Mucosa of rectum (tissue), 2 donors: ENCODE measurements at regions not wholly inside any gene's neighbourhood (a gene's known extent, or its start where the extent isn't known, plus 50 kb on each side); places are given as distances from the start of the nearest gene placed in this dataset.
A peak's percentile ranks its signal among the peaks of the same experiment; 100 is the strongest.
"Not testable (repeated sequence)": the region's sequence is repeated elsewhere in the genome, so short reads cannot be mapped to it uniquely, and the experiment has no call there.

Experiments
- H3K27ac ChIP-seq, 2 donors: one replicate each; pipeline ENCODE4 v1.7.0; 2013; ENCODE audit warnings: inconsistent platforms in 2 of 2, low read depth in 2 of 2, low read length in 2 of 2
- H3K27me3 ChIP-seq, 2 donors: one replicate each; pipeline ENCODE4 v1.7.0; 2013; ENCODE audit warnings: low read length in 2 of 2; ENCODE audit not compliant: control insufficient read depth in 2 of 2, insufficient read depth in 2 of 2
- H3K36me3 ChIP-seq, 2 donors: one replicate each; pipeline ENCODE4 v1.7.0; 2013; ENCODE audit warnings: low read length in 2 of 2; ENCODE audit not compliant: control insufficient read depth in 2 of 2, insufficient read depth in 2 of 2
- H3K4me1 ChIP-seq, 2 donors: one replicate each; pipeline ENCODE4 v1.7.0; 2013; ENCODE audit warnings: low read length in 2 of 2, mild to moderate bottlenecking in 1 of 2; ENCODE audit not compliant: control insufficient read depth in 2 of 2, insufficient read depth in 2 of 2
- H3K4me3 ChIP-seq, 2 donors: one replicate each; pipeline ENCODE4 v1.7.0; 2013; ENCODE audit warnings: low read length in 2 of 2
- H3K9ac ChIP-seq, 2 donors: one replicate each; pipeline ENCODE4 v1.7.0; 2013; ENCODE audit warnings: low read length in 2 of 2, low read depth in 1 of 2, mild to moderate bottlenecking in 1 of 2
- H3K9me3 ChIP-seq, 2 donors: one replicate each; pipeline ENCODE4 v1.7.0; 2013; ENCODE audit warnings: low read length in 2 of 2; ENCODE audit not compliant: control insufficient read depth in 2 of 2
- donor health status: healthy.
- donor health status: Normal muscosa, but diverticular disease.

DNA sequence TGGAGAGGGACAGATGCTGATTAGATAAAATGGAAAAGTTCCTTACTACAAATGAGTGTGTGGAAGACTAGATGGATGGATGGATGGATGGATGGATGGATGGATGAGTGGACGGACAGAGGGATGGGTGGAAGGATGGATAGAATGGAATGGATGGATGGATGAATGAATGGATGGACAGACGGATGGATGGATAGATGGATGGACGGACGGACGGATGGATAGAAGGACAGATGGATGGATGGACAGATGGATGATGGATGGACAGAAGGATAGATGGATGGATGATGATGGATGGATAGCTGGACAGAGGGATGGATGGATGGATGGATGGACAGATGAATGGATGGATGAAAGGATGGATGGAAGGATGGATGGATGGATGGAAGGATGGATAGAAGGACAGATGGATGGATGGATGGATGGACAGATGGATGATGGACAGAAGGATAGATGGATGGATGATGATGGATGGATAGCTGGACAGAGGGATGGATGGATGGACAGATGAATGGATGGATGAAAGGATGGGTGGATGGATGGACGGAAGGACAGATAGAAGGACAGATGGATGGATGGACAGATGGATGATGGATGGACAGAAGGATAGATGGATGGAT lies 118.6 kb upstream of the CIBAR2 start:
- H3K4me1 ChIP-seq, H3K4me3 ChIP-seq, H3K27ac ChIP-seq, H3K27me3 ChIP-seq, H3K36me3 ChIP-seq, H3K9ac ChIP-seq, H3K9me3 ChIP-seq: not testable (repeated sequence)

DNA sequence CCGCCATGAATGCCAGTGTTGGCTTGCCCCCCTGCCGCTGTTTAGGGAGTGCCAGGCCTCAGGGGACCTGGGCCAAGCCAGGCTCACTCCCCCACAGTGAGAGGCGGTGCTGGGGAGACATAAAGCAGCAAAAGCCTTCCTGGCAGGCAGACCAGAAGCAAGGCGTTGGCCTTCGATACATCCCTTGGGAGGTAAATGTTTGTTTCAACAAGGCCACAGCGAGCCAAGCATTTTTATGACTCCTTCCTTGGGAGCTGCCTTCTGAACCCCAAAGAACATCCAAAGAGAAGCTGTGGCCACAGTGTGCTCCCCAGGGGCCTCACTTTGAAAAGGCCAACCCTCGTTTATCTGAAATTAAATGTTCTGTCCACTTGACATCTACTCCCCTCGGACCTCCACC lies 119.7 kb upstream of the CIBAR2 start:
- Histone ChIP-seq H3K9me3 (no peaks in the 10 kb centered on the region), H3K27me3 (peaks cover 5 to 12% of the 10 kb centered on the region in 2 donors), H3K4me3 (no peak overlapping the region), H3K9ac (no peak overlapping the region), H3K27ac (no peak overlapping the region), H3K4me1 (peaks cover 4 to 6% of the 10 kb centered on the region in 2 donors), H3K36me3 (no peaks in the 10 kb centered on the region)

DNA sequence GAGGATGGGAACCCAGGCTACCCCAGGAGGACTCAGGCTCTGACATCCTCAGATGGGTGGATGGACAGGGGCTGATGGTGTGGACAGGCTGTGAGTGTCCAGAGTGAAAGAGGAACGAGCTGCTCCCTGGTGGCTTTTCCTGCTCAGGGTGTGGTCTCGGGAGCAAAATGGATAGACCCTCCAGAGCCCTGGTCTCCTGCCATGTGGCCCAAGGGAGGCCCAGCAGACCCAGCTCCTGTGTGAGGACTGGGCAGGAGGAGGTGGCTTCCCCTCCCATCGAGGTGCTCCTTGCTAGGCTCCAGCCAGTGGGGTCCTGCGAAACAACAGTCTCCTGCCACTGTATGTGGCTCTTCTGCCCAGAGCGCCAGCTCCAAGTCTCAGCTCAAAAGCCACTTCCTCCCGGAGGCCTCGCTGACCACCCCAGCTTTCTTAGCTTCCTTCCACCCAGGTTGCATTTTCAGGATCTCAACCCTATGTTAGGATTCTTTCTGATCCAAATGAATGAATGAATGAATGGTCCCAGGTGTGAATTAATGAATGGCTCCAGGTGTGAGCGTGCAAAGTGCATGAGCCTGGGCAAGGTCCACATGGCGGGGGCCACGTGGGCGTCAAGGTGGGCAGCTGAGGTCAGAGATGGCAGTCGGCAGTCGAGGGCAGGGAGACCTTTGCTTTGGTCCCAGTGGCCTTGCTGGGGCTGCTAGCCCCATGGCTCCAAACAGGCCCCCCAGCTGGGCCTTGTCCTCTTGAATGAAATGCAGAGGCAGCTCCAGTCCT lies 120.3 kb upstream of the CIBAR2 start:
- Histone ChIP-seq H3K9me3 (no peaks in the 10 kb centered on the region), H3K4me1 (peaks cover 4 to 6% of the 10 kb centered on the region in 2 donors), H3K27me3 (peaks cover 5 to 12% of the 10 kb centered on the region in 2 donors), H3K4me3 (no peak overlapping the region), H3K9ac (no peak overlapping the region), H3K36me3 (no peaks in the 10 kb centered on the region), H3K27ac (no peak overlapping the region)

DNA sequence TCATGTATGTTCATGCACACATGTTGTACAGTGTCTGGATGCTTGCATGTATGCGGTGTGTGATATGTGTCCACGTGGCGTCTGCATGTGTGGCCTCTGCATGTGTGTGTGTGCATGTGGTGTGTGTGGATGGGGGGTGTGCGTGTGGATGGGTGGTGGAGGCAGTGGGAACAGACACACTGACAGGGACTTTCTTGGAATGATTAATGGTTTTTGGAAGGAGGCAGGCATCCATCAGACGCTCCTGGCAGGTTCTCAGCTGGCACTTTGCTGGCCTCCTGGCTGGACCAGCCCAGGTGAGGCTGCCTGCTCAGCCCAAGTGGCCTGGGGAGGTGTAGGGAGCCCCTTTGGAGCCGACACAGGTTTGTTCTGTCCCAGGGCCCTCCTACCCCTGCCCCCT lies 121.2 kb upstream of the CIBAR2 start:
- Histone ChIP-seq H3K9me3 (no peaks in the 10 kb centered on the region), H3K9ac (no peak overlapping the region), H3K4me1 (peaks cover 4 to 6% of the 10 kb centered on the region in 2 donors), H3K27me3 (peaks cover 5 to 12% of the 10 kb centered on the region in 2 donors), H3K36me3 (no peaks in the 10 kb centered on the region), H3K4me3 (no peak overlapping the region), H3K27ac (no peak overlapping the region)

DNA sequence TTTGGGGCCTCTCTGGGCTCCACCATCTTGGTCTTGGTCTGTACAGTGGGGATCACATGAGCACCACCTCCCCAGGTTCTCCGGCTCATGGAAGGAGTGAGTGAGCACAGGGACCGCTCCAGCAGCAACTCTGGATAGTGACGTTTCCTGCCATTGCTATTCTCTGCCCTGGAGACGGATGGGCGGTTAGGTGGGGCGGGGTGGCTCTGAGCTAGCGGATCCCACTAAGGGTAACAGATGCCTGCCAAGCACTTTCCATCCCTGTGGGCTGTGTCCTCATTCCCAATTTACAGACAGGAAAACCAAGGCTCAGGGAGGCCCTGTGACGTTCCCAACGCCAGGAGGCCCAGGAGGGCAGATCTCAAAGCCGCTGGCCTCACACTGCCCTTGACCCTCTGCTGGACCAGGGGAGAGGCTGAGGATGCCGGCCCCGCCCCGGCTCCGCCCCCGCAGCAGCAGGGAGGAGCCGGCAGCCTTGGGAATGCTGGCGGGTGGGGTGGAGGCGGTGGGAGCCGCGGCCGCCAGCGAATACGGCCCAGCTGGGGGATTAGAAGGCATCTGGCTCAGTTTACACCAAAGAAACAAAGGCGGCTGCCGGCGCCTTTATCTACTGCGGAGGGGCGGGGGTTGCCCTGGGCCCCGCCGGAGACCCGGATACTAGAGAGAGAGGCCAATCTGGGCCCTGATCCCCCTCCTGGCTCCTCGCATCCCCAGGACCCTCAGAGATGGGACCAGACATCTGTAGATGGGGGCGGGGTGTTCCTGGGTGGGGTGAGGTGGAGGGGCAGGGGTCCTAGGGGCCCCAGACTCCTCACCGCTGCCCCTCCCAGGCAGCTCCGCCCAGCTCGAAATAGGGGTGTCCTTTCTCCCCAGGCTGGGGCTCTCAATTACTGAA lies 122.3 kb upstream of the CIBAR2 start:
- Histone ChIP-seq H3K4me1 (peaks cover 4 to 6% of the 10 kb centered on the region in 2 donors), H3K4me3 (no peak overlapping the region)

DNA sequence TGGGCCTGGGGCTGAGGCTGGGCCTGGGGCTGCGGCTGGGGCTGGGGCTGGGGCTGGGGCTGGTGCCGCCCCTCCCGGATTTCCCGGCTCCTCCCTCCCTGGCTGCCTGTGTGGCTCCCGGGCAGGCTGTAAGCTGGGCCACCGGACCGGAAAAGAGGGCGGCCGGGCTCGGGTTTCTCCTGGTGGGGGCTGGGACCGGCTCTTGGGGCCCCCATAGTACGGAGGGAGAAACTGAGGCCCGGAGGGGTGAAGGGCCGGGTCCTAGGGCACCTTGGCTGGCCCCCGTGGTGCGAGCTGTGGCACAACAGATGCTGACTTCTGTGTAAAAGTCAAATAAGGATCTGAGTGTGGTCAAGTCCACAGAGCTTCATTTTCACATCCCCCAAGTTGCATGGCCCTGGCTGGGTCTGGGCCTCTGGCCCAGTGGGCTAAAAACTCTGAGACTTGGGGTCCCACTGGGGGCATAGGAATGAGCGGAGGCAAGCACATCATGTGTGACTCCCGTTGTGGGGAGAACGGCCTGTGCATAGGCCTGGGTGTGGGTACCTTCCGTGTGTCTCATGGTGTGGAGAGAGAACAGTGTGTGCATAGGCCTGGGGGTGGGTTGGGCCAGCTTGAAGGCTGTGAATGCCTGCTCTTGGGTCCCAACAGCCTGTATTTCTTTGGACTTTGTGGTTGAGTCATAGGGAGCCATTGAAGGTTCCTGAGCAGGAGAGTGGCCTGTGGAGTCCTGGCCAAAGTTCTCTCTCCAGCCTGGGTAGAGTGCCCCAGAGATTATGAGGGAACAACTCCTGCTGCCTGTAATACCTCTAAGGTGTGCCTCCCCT lies 123.9 kb upstream of the CIBAR2 start:
- peaks cover 4 to 6% of the 10 kb centered on the region in 2 donors for H3K4me1 ChIP-seq
- peaks cover 5 to 12% of the 10 kb centered on the region in 2 donors for H3K27me3 ChIP-seq
- H3K9me3 ChIP-seq, result no peaks in the 10 kb centered on the region
- H3K36me3 ChIP-seq, result no peaks in the 10 kb centered on the region
- H3K27ac ChIP-seq, result peak overlapping the region in 1 of 2 donors; percentile 64
- no peak overlapping the region for H3K9ac ChIP-seq
- H3K4me3 ChIP-seq, result no peak overlapping the region

More for the DNA sequence above, 122.3 kb upstream of the CIBAR2 start:
- no peaks in the 10 kb centered on the region for H3K36me3 ChIP-seq
- H3K27me3 ChIP-seq, result peaks cover 5 to 12% of the 10 kb centered on the region in 2 donors
- H3K9me3 ChIP-seq, result no peaks in the 10 kb centered on the region
- H3K9ac ChIP-seq, result no peak overlapping the region
- H3K27ac ChIP-seq, result peak overlapping the region; percentile 56 to 64

DNA sequence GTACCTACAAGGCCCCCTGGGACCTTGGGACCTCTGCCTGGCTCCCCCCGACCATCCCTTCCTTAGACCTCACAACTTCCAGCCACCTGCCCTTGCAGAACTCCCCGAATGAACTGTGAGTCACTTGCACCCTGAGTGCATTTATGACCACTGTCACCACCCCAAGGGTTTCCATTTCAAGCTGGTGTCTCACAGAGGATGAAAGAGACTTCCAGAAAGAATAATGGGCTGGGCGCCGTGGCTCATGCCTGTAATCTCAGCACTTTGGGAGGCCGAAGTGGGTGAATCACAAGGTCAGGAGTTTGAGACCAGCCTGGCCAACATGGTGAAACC lies 124.5 kb upstream of the CIBAR2 start:
- H3K36me3 ChIP-seq, result no peaks in the 10 kb centered on the region
- no peaks in the 10 kb centered on the region for H3K9me3 ChIP-seq
- no peak overlapping the region for H3K4me3 ChIP-seq
- H3K4me1 ChIP-seq, result peaks cover 4 to 6% of the 10 kb centered on the region in 2 donors
- peaks cover 5 to 12% of the 10 kb centered on the region in 2 donors for H3K27me3 ChIP-seq
- no peak overlapping the region for H3K27ac ChIP-seq
- no peak overlapping the region for H3K9ac ChIP-seq

DNA sequence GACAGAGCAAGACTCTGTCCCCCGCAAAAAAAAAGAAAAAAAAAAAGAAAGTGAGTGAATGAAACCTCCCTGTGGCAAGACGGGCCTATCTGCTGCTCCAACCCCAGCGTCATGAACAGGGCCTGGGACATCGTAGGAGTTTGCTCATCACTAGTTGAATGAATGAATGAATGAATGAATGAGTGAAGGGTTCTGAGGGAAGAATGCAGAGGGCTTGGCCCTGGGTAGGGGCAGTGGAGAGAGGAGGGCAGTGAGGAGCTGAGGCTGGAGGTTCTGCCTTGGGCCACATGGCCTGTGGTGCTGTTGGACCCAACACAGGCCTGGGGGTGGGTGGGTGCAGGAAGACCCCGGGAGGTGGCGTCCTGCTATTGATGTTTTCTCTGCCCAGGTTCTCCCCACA lies 125.5 kb upstream of the CIBAR2 start:
- Histone ChIP-seq H3K4me1 (peaks cover 4 to 5% of the 10 kb centered on the region in 2 donors), H3K9ac (no peak overlapping the region), H3K9me3 (no peaks in the 10 kb centered on the region), H3K27ac (no peak overlapping the region), H3K4me3 (no peak overlapping the region), H3K27me3 (peaks cover 5 to 12% of the 10 kb centered on the region in 2 donors), H3K36me3 (no peaks in the 10 kb centered on the region)

DNA sequence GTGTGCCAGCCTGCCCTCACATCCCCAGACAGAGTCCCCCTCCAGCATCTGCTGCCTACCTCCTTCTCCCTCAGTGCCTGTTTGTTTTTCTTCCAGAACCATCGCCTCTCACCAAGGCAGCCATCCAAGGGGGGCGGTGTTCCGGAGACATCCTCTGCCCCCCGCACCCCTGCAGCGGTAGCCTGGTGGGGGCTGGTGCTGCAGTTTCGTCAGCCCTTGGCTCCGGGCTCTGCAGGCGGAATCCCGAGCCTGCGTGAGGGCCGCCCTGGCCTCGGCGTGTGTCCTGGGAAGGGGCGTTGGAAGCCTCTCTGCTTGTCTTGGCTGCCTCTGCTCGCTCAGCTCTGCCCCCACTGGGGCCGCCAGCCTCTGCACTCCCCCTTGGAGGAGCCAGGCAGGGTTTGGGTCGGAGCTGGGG lies 126.0 kb upstream of the CIBAR2 start:
- H3K36me3 ChIP-seq, result no peaks in the 10 kb centered on the region
- H3K4me1 ChIP-seq, result peaks cover 2 to 4% of the 10 kb centered on the region in 2 donors
- H3K27me3 ChIP-seq, result peaks cover 5 to 12% of the 10 kb centered on the region in 2 donors
- no peak overlapping the region for H3K4me3 ChIP-seq
- H3K27ac ChIP-seq, result no peak overlapping the region
- H3K9me3 ChIP-seq, result no peaks in the 10 kb centered on the region
- no peak overlapping the region for H3K9ac ChIP-seq
